ENCODE measurements at regions not wholly inside any gene's neighbourhood (a gene's known extent, or its start where the extent isn't known, plus 50 kb on each side); places are given as distances from the start of the nearest gene placed in this dataset.

- Mint-ChIP-seq H3K4me1 (no peaks in the 10 kb centered on the region), H3K4me3 (no peak overlapping the region), H3K27ac (no peak overlapping the region), H3K27me3 (peaks cover 12% of the 10 kb centered on the region), H3K36me3 (ENCODE audit: low read depth) (no peaks in the 10 kb centered on the region), H3K9me3 (peaks cover 3% of the 10 kb centered on the region)
- no peak for ATAC-seq (replicated peaks)
Observed at GRCh38 chr1:10848109-10848684, 51.8 kb upstream of the CASZ1 start.

DNA sequence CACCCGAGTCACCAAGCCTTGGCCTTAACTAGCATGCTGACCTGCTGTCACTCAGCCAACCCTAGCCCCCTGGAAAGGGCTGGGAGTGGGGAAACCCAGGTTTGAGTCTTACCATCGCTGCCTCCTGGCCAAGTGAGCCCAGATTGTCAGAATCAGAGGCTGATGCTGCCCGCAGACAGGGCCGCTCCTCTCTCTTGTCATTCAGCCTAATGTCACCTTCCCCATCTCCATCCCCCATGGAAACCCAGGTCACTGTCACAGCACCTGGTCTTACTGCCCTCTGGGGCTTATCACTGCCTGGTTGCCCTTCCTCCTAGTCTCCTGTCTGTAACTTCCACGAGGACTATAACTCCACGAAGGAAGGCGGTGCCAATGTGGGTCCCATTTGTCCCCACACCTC lies 53.6 kb upstream of the CASZ1 start:
- Mint-ChIP-seq H3K27ac (no peak overlapping the region), H3K27me3 (peaks cover 3% of the 10 kb centered on the region), H3K36me3 (ENCODE audit: low read depth) (no peaks in the 10 kb centered on the region), H3K4me1 (no peaks in the 10 kb centered on the region), H3K4me3 (no peak overlapping the region), H3K9me3 (peaks cover 2% of the 10 kb centered on the region)
- no peak for ATAC-seq (replicated peaks)

DNA sequence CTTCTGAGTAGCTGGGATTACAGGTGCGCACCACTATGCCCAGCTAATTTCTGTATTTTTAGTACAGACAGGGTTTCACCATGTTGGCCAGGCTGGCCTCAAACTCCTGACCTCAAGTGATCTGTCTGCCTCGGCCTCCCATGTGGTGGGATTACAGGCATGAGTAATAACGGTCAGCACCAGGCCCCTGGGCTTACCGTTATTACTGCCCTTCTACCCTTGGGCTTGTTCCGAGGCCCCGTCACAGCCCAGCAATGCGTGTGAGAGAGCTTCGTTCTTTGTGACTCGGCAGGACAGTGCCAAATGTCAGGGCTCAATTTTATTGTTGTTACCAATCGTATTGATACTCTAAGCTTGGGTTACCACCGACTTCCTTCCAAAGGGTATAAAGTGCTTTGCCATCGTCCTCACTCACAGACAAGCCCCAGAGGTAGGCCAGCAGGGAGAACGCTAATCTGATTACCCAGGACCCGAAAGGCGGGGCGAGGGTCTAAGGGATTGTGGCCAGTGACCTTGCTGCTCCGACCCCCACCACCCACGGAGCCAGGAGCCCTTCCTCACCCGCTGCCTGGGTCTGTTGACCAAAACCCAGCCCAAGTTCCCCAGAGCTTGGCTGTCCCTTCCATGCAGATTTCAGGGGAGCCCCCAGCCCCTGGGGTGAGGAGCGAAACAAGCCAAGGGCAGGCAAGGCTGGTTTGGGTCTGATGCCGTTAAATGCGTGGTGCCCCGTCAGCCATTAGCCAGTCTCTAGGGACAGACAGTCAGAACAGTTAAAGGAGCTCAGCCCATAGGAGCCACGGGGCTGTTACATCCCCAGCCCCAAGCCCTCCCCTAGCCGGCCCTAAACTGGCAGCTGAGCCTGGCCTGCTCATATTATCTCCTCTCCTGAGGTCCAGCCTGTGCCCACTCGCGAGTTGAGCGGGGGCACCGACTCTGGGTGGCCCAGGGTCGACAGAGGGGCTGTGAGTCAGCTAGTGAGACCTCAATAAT lies 54.9 kb upstream of the CASZ1 start:
- no peaks in the 10 kb centered on the region for H3K4me1 Mint-ChIP-seq
- H3K4me3 Mint-ChIP-seq, result no peak overlapping the region
- no peak for ATAC-seq (replicated peaks)
- peaks cover 3% of the 10 kb centered on the region for H3K9me3 Mint-ChIP-seq
- H3K27ac Mint-ChIP-seq, result no peak overlapping the region
- H3K36me3 Mint-ChIP-seq (ENCODE audit: low read depth), result no peaks in the 10 kb centered on the region
- H3K27me3 Mint-ChIP-seq, result no peaks in the 10 kb centered on the region

DNA sequence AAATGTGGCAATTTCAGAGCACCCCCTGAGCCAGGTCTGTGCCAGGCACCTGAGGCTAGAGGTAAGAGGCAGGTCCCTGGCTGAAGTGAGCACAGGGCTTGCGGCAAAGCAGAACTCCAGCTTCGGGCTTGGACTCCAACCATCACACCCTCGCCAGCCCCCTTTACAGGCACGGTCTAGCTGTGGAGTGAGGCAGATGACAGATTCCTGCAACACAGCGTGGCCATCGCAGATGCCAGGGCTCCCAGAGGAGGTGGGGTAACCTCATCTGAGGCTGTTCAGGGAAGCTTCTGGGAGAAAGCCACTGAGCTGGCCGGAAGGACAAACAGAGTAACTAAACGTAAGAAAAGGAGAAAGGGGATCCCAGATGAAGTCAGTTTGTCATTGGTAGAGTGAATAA lies 55.6 kb upstream of the CASZ1 start:
- Mint-ChIP-seq H3K4me1 (no peaks in the 10 kb centered on the region), H3K27me3 (no peaks in the 10 kb centered on the region), H3K27ac (no peak overlapping the region), H3K36me3 (ENCODE audit: low read depth) (no peaks in the 10 kb centered on the region), H3K9me3 (peaks cover 3% of the 10 kb centered on the region), H3K4me3 (no peak overlapping the region)
- no peak for ATAC-seq (replicated peaks)

- Mint-ChIP-seq H3K27ac (no peak overlapping the region), H3K4me1 (no peaks in the 10 kb centered on the region), H3K9me3 (peaks cover 3% of the 10 kb centered on the region), H3K36me3 (ENCODE audit: low read depth) (no peaks in the 10 kb centered on the region), H3K27me3 (no peaks in the 10 kb centered on the region), H3K4me3 (no peak overlapping the region)
- no peak for ATAC-seq (replicated peaks)
Observed at GRCh38 chr1:10852486-10852885, 56.0 kb upstream of the CASZ1 start.

- Mint-ChIP-seq H3K4me1 (no peaks in the 10 kb centered on the region), H3K27me3 (no peaks in the 10 kb centered on the region), H3K36me3 (ENCODE audit: low read depth) (no peaks in the 10 kb centered on the region), H3K9me3 (peaks cover 3% of the 10 kb centered on the region), H3K27ac (no peak overlapping the region), H3K4me3 (no peak overlapping the region)
- ATAC-seq (replicated peaks), result no peak
Observed at GRCh38 chr1:10852998-10853520, 56.6 kb upstream of the CASZ1 start.

DNA sequence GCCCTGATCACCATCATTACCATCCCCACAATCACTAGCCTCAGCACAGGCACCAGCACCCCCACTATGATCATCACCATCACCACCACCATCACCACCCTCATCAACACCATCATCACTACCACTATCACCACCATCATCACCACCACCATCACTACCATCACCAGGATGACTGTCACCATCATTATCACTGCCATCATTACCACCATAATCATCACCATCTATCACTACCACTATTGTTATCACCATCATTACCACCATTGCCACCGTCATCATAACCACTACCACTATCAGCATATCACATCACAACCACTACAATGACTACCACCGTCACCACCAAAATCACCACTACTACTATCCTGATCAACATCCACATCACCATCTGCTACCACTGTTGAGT lies 57.3 kb upstream of the CASZ1 start:
- ATAC-seq (replicated peaks), result no peak
- H3K4me3 Mint-ChIP-seq, result no peak overlapping the region
- H3K9me3 Mint-ChIP-seq, result peaks cover 3% of the 10 kb centered on the region
- no peaks in the 10 kb centered on the region for H3K4me1 Mint-ChIP-seq
- H3K36me3 Mint-ChIP-seq (ENCODE audit: low read depth), result no peaks in the 10 kb centered on the region
- H3K27ac Mint-ChIP-seq, result no peak overlapping the region
- no peaks in the 10 kb centered on the region for H3K27me3 Mint-ChIP-seq

DNA sequence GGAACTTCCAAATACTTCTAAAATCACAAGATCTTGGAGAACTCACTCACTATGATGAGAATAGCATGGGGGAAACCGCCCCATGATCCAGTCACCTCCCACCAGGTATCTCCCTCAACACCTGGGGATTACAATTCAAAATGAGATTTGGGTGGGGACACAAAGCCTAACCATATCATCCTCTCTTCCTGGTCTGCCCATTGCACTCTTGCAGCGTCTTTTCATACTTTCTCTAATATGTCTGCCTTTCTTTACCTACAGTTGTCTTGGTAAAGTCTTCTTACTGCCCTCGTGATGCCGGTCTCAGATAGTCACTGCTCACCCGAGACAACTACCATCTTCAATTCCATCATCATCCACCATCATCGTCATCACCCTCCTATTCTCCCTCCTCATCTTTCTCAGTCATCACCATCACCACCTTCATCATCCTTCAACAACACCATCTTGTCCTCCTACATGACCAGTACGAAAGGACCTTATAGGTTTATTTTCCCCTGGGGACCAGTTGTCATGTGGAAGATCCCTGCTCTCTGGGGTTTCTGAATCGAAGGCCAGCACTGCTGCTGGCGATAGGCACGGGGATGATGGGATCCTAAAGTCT lies 58.5 kb upstream of the CASZ1 start:
- H3K27me3 Mint-ChIP-seq, result peaks cover under 1% of the 10 kb centered on the region
- peaks cover 3% of the 10 kb centered on the region for H3K9me3 Mint-ChIP-seq
- H3K4me1 Mint-ChIP-seq, result no peaks in the 10 kb centered on the region
- H3K4me3 Mint-ChIP-seq, result no peak overlapping the region
- H3K36me3 Mint-ChIP-seq (ENCODE audit: low read depth), result no peaks in the 10 kb centered on the region
- H3K27ac Mint-ChIP-seq, result no peak overlapping the region
- ATAC-seq (replicated peaks), result no peak

DNA sequence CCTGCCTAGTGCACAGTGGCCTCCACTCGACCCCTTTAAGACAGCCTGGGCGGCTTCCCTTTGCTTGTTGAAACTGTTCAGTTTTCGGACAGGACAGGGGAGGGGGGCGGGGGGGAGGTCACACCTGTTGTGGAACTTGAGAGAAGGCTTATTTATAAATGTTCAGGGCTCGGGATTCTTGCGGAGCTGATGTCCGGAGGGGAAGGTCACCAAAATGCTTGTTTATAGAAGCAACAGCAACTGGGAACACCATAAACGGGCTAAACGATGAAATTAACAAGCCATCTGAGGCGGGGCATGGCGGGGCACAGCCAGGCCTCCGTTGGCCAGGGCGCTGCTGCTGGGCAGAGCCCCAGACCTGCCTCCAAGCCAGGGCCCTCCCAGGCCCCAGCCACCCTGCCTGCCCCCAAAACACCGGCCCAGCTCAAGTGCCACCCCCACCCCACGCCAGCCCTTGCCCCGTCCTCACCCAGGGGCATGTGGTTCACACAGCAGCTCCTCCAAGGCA lies 59.8 kb upstream of the CASZ1 start:
- no peaks in the 10 kb centered on the region for H3K4me1 Mint-ChIP-seq
- H3K27me3 Mint-ChIP-seq, result peaks cover 5% of the 10 kb centered on the region
- H3K4me3 Mint-ChIP-seq, result no peak overlapping the region
- peaks cover 3% of the 10 kb centered on the region for H3K9me3 Mint-ChIP-seq
- H3K36me3 Mint-ChIP-seq (ENCODE audit: low read depth), result no peaks in the 10 kb centered on the region
- no peak for ATAC-seq (replicated peaks)
- no peak overlapping the region for H3K27ac Mint-ChIP-seq

DNA sequence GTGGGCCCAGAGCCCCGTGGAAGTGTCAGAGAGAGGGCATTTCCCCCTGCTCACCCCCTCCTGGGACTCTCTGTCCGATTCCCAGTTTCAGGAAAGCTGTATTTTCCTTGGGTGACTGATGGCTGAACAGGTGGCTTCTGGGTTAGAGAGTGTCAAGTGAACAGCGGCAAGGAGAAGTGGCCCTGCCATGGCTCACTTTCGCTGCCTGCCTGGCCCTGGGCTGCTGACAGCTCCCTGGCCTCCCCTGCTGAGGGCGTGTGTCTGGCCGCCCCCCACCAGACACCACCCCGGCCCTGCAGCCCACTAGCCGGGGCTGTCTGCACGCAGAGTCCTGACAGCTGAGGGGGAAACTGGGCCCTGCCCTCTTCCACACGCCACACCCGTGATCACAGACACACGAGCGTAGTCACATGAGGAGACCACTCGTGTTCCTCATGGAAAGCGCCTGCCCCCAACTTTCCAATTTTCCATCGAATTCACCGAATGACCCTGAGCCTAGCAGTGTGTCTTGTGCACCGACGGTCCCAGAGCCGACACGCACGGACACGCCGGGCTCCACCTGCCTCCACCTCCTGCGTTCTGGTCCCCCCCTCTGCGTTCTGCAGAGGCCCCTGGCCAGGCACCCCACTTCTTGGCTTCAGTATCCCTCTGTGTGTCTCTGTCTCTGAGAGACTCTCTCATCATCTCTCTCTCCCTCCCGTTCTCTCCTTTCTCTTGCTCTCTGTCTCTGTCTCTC lies 60.6 kb upstream of the CASZ1 start:
- no peak for ATAC-seq (replicated peaks)
- H3K36me3 Mint-ChIP-seq (ENCODE audit: low read depth), result no peaks in the 10 kb centered on the region
- H3K27me3 Mint-ChIP-seq, result peaks cover 5% of the 10 kb centered on the region
- H3K27ac Mint-ChIP-seq, result no peak overlapping the region
- no peak overlapping the region for H3K4me3 Mint-ChIP-seq
- H3K9me3 Mint-ChIP-seq, result peaks cover 3% of the 10 kb centered on the region
- no peaks in the 10 kb centered on the region for H3K4me1 Mint-ChIP-seq

DNA sequence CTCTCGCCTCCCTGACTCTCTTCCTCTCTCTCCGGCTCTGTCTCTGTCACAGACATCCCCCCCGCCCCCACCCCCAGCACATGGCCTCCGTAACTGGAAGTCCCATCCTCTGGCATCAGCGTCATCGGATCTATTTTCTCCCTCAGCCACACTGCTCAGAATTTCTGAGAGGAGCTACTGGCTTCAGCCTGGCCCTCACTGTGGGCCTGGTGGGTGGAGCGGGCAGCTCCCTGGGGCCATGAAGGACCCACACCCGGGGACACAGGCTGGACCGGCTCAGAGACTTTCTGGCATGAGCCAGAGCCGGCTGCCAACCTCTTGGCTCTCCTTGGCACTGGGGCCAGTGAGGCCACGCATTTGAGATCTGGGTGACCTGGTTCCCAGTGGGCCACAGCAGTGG lies 61.2 kb upstream of the CASZ1 start:
- peaks cover 3% of the 10 kb centered on the region for H3K9me3 Mint-ChIP-seq
- H3K27ac Mint-ChIP-seq, result no peak overlapping the region
- no peak overlapping the region for H3K4me3 Mint-ChIP-seq
- H3K4me1 Mint-ChIP-seq, result no peaks in the 10 kb centered on the region
- ATAC-seq (replicated peaks), result no peak
- H3K27me3 Mint-ChIP-seq, result peaks cover 8% of the 10 kb centered on the region
- no peaks in the 10 kb centered on the region for H3K36me3 Mint-ChIP-seq (ENCODE audit: low read depth)

DNA sequence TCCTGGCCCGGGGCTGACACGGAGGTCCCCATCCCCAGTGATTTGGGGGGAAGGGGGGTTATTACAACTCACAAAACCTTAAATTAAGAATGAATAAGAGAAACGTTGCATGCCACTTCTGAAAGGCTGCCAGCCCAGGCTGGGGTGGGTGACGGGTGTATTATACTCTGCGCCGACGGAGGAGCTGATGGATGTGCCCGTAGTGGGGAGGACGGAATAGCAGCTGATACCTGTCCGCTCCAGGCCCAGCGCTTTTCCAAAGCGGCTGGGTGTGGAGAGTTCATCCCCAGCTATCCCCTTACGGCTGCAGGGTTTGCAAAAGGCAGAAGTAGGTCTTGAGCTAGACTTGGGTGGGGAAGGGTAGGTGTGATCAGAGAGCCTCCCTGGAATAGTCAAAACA lies 63.8 kb upstream of the CASZ1 start:
- Mint-ChIP-seq H3K9me3 (no peaks in the 10 kb centered on the region), H3K4me3 (no peak overlapping the region), H3K27ac (no peak overlapping the region), H3K36me3 (ENCODE audit: low read depth) (no peaks in the 10 kb centered on the region), H3K4me1 (no peaks in the 10 kb centered on the region), H3K27me3 (peaks cover 29% of the 10 kb centered on the region)
- ATAC-seq (replicated peaks), result no peak

- no peak for ATAC-seq (replicated peaks)
- peaks cover 33% of the 10 kb centered on the region for H3K27me3 Mint-ChIP-seq
- H3K4me3 Mint-ChIP-seq, result no peak overlapping the region
- H3K4me1 Mint-ChIP-seq, result no peaks in the 10 kb centered on the region
- H3K36me3 Mint-ChIP-seq (ENCODE audit: low read depth), result no peaks in the 10 kb centered on the region
- H3K9me3 Mint-ChIP-seq, result no peaks in the 10 kb centered on the region
- no peak overlapping the region for H3K27ac Mint-ChIP-seq
Observed at GRCh38 chr1:10860682-10861081, 64.2 kb upstream of the CASZ1 start.

DNA sequence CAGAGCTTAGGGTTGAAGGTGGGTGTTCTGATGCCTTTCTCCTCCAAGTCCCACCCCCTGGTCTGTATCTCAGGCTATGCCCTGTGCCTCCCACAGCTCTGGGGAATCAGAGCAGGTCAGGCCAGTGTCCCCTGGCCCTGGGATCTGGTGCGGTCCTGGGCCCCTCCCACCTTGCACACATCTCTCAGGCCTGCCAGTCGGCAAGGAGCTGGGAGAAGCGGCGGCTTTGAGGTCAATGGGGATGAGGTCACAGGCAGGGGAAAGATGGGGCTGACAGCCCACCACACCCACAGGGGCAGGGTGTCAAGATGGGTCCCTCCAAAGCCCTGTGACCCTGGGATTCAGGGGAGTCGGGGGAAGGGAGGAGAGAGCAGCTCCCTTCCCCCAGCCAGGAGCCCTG lies 65.4 kb upstream of the CASZ1 start:
- Mint-ChIP-seq H3K9me3 (no peaks in the 10 kb centered on the region), H3K27ac (no peak overlapping the region), H3K36me3 (ENCODE audit: low read depth) (no peaks in the 10 kb centered on the region), H3K4me1 (no peaks in the 10 kb centered on the region), H3K4me3 (no peak overlapping the region), H3K27me3 (peaks cover 40% of the 10 kb centered on the region)
- ATAC-seq (replicated peaks), result no peak

Measured in activated T-helper 17 cell treated with anti-CD3 and anti-CD28 coated beads, Interleukin-2, amount 50 U/mL, for 72 hours (primary cell).